Left hindlimb (tissue), 1 donor: ENCODE measurements at regions not wholly inside any gene's neighbourhood (a gene's known extent, or its start where the extent isn't known, plus 50 kb on each side); places are given as distances from the start of the nearest gene placed in this dataset.

Source experiments
- DNase-seq: peaks from one replicate; pipeline ENCODE4 v3.0.0-alpha.2; 2018

- DNase-seq, result no peak
Observed at GRCh38 chr5:153147891-153148623, 342.4 kb upstream of the GRIA1 start.

GRCh38 chr5:153148624-153148976 lies 341.9 kb upstream of the GRIA1 start:
- DNase-seq, result no peak

GRCh38 chr5:153151558-153151957 lies 338.9 kb upstream of the GRIA1 start:
- DNase-seq, result no peak

GRCh38 chr5:153153086-153153485 lies 337.4 kb upstream of the GRIA1 start:
- no peak for DNase-seq

GRCh38 chr5:153157156-153157555 lies 333.3 kb upstream of the GRIA1 start:
- DNase-seq, result no peak

GRCh38 chr5:153158608-153159007 lies 331.9 kb upstream of the GRIA1 start:
- no peak for DNase-seq

- no peak for DNase-seq
Observed at GRCh38 chr5:153159616-153160015, 330.9 kb upstream of the GRIA1 start.

GRCh38 chr5:153168241-153168640 lies 322.2 kb upstream of the GRIA1 start:
- DNase-seq, result no peak

- DNase-seq, result no peak
Observed at GRCh38 chr5:153187503-153187902, 303.0 kb upstream of the GRIA1 start.

- no peak for DNase-seq
Observed at GRCh38 chr5:153206361-153206760, 284.1 kb upstream of the GRIA1 start.

- no peak for DNase-seq
Observed at GRCh38 chr5:153209016-153209415, 281.5 kb upstream of the GRIA1 start.

- no peak for DNase-seq
Observed at GRCh38 chr5:153209687-153210086, 280.8 kb upstream of the GRIA1 start.

- DNase-seq, result no peak
Observed at GRCh38 chr5:153211076-153211475, 279.4 kb upstream of the GRIA1 start.

- DNase-seq, result no peak
Observed at GRCh38 chr5:153212471-153212870, 278.0 kb upstream of the GRIA1 start.

GRCh38 chr5:153222936-153223335 lies 267.5 kb upstream of the GRIA1 start:
- DNase-seq, result no peak

- no peak for DNase-seq
Observed at GRCh38 chr5:153223376-153223775, 267.1 kb upstream of the GRIA1 start.

GRCh38 chr5:153224651-153225050 lies 265.8 kb upstream of the GRIA1 start:
- no peak for DNase-seq

GRCh38 chr5:153233933-153234332 lies 256.5 kb upstream of the GRIA1 start:
- DNase-seq, result no peak

- DNase-seq, result no peak
Observed at GRCh38 chr5:153236319-153236718, 254.2 kb upstream of the GRIA1 start.

GRCh38 chr5:153237671-153238332 lies 252.7 kb upstream of the GRIA1 start:
- DNase-seq, result no peak

- no peak for DNase-seq
Observed at GRCh38 chr5:153257381-153257780, 233.1 kb upstream of the GRIA1 start.

- no peak for DNase-seq
Observed at GRCh38 chr5:153258469-153258868, 232.0 kb upstream of the GRIA1 start.

GRCh38 chr5:153267506-153267905 lies 223.0 kb upstream of the GRIA1 start:
- DNase-seq, result no peak

GRCh38 chr5:153275695-153276094 lies 214.8 kb upstream of the GRIA1 start:
- DNase-seq, result no peak

- no peak for DNase-seq
Observed at GRCh38 chr5:153276151-153276550, 214.3 kb upstream of the GRIA1 start.
